PC-9 (cell line): ENCODE measurements at regions not wholly inside any gene's neighbourhood (a gene's known extent, or its start where the extent isn't known, plus 50 kb on each side); places are given as distances from the start of the nearest gene placed in this dataset.
"Not testable (repeated sequence)": the region's sequence is repeated elsewhere in the genome, so short reads cannot be mapped to it uniquely, and the experiment has no call there.

Experiments used
- BruUV-seq: library from RNA; stranded (reverse); fragments of 400-500 nt; replicated peaks from 2 replicates; lab custom pipeline; 2021; lab: Mats Ljungman, UMichigan
- CTCF ChIA-PET: fragments of 300-600 bp; sonication (Branson Sonifier 250); formaldehyde crosslinking; loops from one replicate; lab custom pipeline; 2022; ENCODE audit warnings: antibody characterized with exemption; lab: Charles Lee
- POLR2A ChIA-PET: fragments of 300-600 bp; sonication (Branson Sonifier 250); formaldehyde crosslinking; loops from one replicate; lab custom pipeline; 2022; ENCODE audit warnings: antibody characterized with exemption; ENCODE audit not compliant: unreplicated experiment; lab: Charles Lee
- DNase-seq, 2 experiments: peaks; one replicate each; pipeline versions ENCODE4 v3.0.0 to v3.0.0-alpha.2; 2015 to 2022; ENCODE audit warnings: mixed read lengths in 1 of 2
- H2AFZ ChIP-seq: fragments of 200-600 bp; sonication (generic); 2 replicates; pipeline ENCODE4 v1.8.1; 2017; ENCODE audit warnings: antibody characterized with exemption
- H3F3A ChIP-seq: fragments of 200-600 bp; sonication (generic); 2 replicates; pipeline ENCODE4 v1.8.1; 2017; ENCODE audit warnings: antibody characterized with exemption, mild to moderate bottlenecking, low read depth; ENCODE audit not compliant: insufficient read depth
- H3K27ac ChIP-seq: fragments of 200-600 bp; sonication (generic); 2 replicates; pipeline ENCODE4 v1.6.1; 2016; ENCODE audit warnings: mixed run types
- H3K27me3 ChIP-seq: fragments of 200-600 bp; sonication (generic); 2 replicates; pipeline ENCODE4 v1.6.1; 2016; ENCODE audit warnings: low read depth, mixed run types; ENCODE audit not compliant: insufficient read depth
- H3K36me3 ChIP-seq: fragments of 200-600 bp; sonication (generic); 2 replicates; pipeline ENCODE4 v1.6.1; 2016; ENCODE audit warnings: low read depth, mixed run types
- H3K4me1 ChIP-seq: fragments of 200-600 bp; sonication (generic); replicated peaks from 2 replicates; pipeline ENCODE4 v1.6.1; 2016; ENCODE audit warnings: mixed run types; ENCODE audit not compliant: insufficient read depth
- H3K4me2 ChIP-seq: fragments of 200-600 bp; sonication (generic); 2 replicates; pipeline ENCODE4 v1.6.1; 2017; ENCODE audit warnings: mixed run types
- H3K4me3 ChIP-seq: fragments of 200-600 bp; sonication (generic); 2 replicates; pipeline ENCODE4 v1.6.1; 2016; ENCODE audit warnings: mixed run types
- H3K79me2 ChIP-seq: fragments of 200-600 bp; sonication (generic); 2 replicates; pipeline ENCODE4 v1.6.1; 2017; ENCODE audit warnings: low read depth, mixed run types
- H3K9me2 ChIP-seq: fragments of 200-600 bp; sonication (generic); 2 replicates; pipeline ENCODE4 v1.8.1; 2017; ENCODE audit warnings: mild to moderate bottlenecking; ENCODE audit not compliant: insufficient read depth
- H3K9me3 ChIP-seq: fragments of 200-600 bp; sonication (generic); 2 replicates; pipeline ENCODE4 v1.8.1; 2016; ENCODE audit warnings: low read depth; ENCODE audit not compliant: insufficient read depth
- H4K20me1 ChIP-seq: fragments of 200-600 bp; sonication (generic); 2 replicates; pipeline ENCODE4 v1.8.1; 2017; ENCODE audit not compliant: insufficient read depth
- CTCF ChIP-seq: fragments of 200-600 bp; sonication (generic); conservative IDR thresholded peaks from 2 replicates; pipeline ENCODE4 v1.6.1; 2017; ENCODE audit warnings: mixed run types, antibody characterized with exemption, mild to moderate bottlenecking, moderate library complexity
- EZH2 ChIP-seq: fragments of 200-600 bp; sonication (generic); IDR thresholded peaks from 2 replicates; pipeline ENCODE4 v1.8.0; 2017; ENCODE audit warnings: antibody characterized with exemption, low read depth
- intact Hi-C: fragments of 100-400 bp; cut with micrococcal nuclease; formaldehyde crosslinking; loops from one replicate; pipeline ENCODE4 v1.10.0; 2022; ENCODE audit not compliant: unreplicated experiment

GRCh38 chr3:105284876-105285275, 81.8 kb upstream of the ALCAM start:
- Histone ChIP-seq H3K9me3 (no peaks in the 10 kb centered on the region), H3F3A (no peaks in the 10 kb centered on the region), H3K4me3 (no peak overlapping the region), H4K20me1 (no peaks in the 10 kb centered on the region), H3K36me3 (no peaks in the 10 kb centered on the region), H3K4me1 (no peaks in the 10 kb centered on the region), H3K4me2 (no peak overlapping the region), H3K27me3 (no peaks in the 10 kb centered on the region), H3K9me2 (peaks cover 4% of the 10 kb centered on the region; the same call in 1 of the 2 replicates), H3K79me2 (no peaks in the 10 kb centered on the region), H2AFZ (no peak overlapping the region), H3K27ac (no peak overlapping the region)
- no peak for TF ChIP-seq CTCF
- TF ChIP-seq EZH2 = no peak
- intact Hi-C loops = no loop called here
- CTCF ChIA-PET = no interaction called here
- BruUV-seq = no TSS peak
- POLR2A ChIA-PET = interaction anchor here (0.6 kb wide), 1 partner anchor 1304 kb away, joined by 6 read pairs; no protein-coding TSS in a partner anchor
- DNase-seq = no peak

- Histone ChIP-seq H3K79me2 (no peaks in the 10 kb centered on the region), H3K36me3 (no peaks in the 10 kb centered on the region), H3K27ac (no peak overlapping the region), H3K4me1 (no peaks in the 10 kb centered on the region), H3K9me3 (no peaks in the 10 kb centered on the region), H4K20me1 (no peaks in the 10 kb centered on the region), H2AFZ (0 out of 2 replicates have a peak overlapping the region, but pooled peaks have one; percentile 12), H3F3A (no peaks in the 10 kb centered on the region), H3K9me2 (peaks cover 4% of the 10 kb centered on the region; the same call in 1 of the 2 replicates), H3K4me3 (no peak overlapping the region), H3K4me2 (no peak overlapping the region), H3K27me3 (no peaks in the 10 kb centered on the region)
- intact Hi-C loops = no loop called here
- no TSS peak for BruUV-seq
- no peak for DNase-seq
- ChIA-PET POLR2A (no interaction called here), CTCF (no interaction called here)
- no peak for TF ChIP-seq EZH2
- TF ChIP-seq CTCF = no peak
These were observed 81.0 kb upstream of the ALCAM start for GRCh38 chr3:105285653-105286241.

- DNase-seq = no peak
- TF ChIP-seq CTCF (no peak), EZH2 (no peak)
- intact Hi-C loops = no loop called here
These were observed 73.3 kb upstream of the ALCAM start for GRCh38 chr3:105293441-105293840.

GRCh38 chr3:105296182-105296822, 70.4 kb upstream of the ALCAM start:
- H3K36me3 ChIP-seq, H2AFZ ChIP-seq, POLR2A ChIA-PET, H3K9me3 ChIP-seq, H3K4me3 ChIP-seq, H4K20me1 ChIP-seq, H3K27me3 ChIP-seq, H3F3A ChIP-seq, H3K4me1 ChIP-seq, BruUV-seq, H3K27ac ChIP-seq, intact Hi-C loops, CTCF ChIA-PET, H3K79me2 ChIP-seq, H3K9me2 ChIP-seq, H3K4me2 ChIP-seq, DNase-seq: not testable (repeated sequence)

More at GRCh38 chr3:105293441-105293840, 73.3 kb upstream of the ALCAM start:
- ChIA-PET CTCF (no interaction called here), POLR2A (no interaction called here)
- Histone ChIP-seq H4K20me1 (no peaks in the 10 kb centered on the region), H3K27ac (no peak overlapping the region), H2AFZ (no peak overlapping the region), H3K27me3 (no peaks in the 10 kb centered on the region), H3K4me3 (no peak overlapping the region), H3K9me3 (peaks cover 4% of the 10 kb centered on the region; the same call in 1 of the 2 replicates), H3K4me2 (no peak overlapping the region), H3K9me2 (no peaks in the 10 kb centered on the region), H3F3A (no peaks in the 10 kb centered on the region), H3K4me1 (no peaks in the 10 kb centered on the region), H3K79me2 (no peaks in the 10 kb centered on the region), H3K36me3 (no peaks in the 10 kb centered on the region)
- BruUV-seq = no TSS peak
